Sigmoid colon (tissue), 6 donors: ENCODE measurements at regions not wholly inside any gene's neighbourhood (a gene's known extent, or its start where the extent isn't known, plus 50 kb on each side); places are given as distances from the start of the nearest gene placed in this dataset.
"Not testable (repeated sequence)": the region's sequence is repeated elsewhere in the genome, so short reads cannot be mapped to it uniquely, and the experiment has no call there.

Experiments
- DNase-seq: peaks from one replicate; pipeline ENCODE4 v3.0.0-alpha.2; 2019
- H3K27ac ChIP-seq, 4 donors: fragments of 200-600 bp; sonication (generic); one replicate each; pipeline ENCODE4 v1.5.1; 2016 to 2019; ENCODE audit warnings: mild to moderate bottlenecking in 1 of 4
- H3K27me3 ChIP-seq, 3 donors: fragments of 200-600 bp; sonication (generic); one replicate each; pipeline ENCODE4 v1.5.1; 2019; ENCODE audit warnings: mild to moderate bottlenecking in 1 of 3
- H3K36me3 ChIP-seq, 4 donors: fragments of 200-600 bp; sonication (generic); one replicate each; pipeline ENCODE4 v1.5.1; 2016 to 2019
- H3K4me1 ChIP-seq, 4 donors: fragments of 200-600 bp; sonication (generic); one replicate each; pipeline ENCODE4 v1.5.1; 2017 to 2019
- H3K4me3 ChIP-seq, 4 donors: fragments of 200-600 bp; sonication (generic); one replicate each; pipeline ENCODE4 v1.5.1; 2017 to 2019; ENCODE audit warnings: mild to moderate bottlenecking in 2 of 4, moderate library complexity in 1 of 4
- H3K9me3 ChIP-seq, 4 donors: fragments of 200-600 bp in 3 of 4; sonication (generic) in 3 of 4; one replicate each; pipeline versions ENCODE4 v1.5.1 to v1.6.1; 2013 to 2019
- POLR2AphosphoS5 ChIP-seq, 4 donors: sonication (generic); formaldehyde crosslinking; IDR thresholded peaks; one replicate each; pipeline ENCODE4 v1.6.1; 2017; ENCODE audit warnings: antibody characterized with exemption in 4 of 4
- WGBS, 2 donors: extraction: QIAGEN DNeasy Blood & Tissue Kit; methylation state at CpG; one replicate each; pipeline ENCODE4 v1.1.7; 2013; 5-methylcytosine and 5-hydroxymethylcytosine counted together
- intact Hi-C: fragments of 100-400 bp; cut with DNase I; formaldehyde crosslinking; loops from one replicate; pipeline ENCODE4 v1.15.1; 2023
- donor health status: healthy with polysubstance abuse.
- donor health status: healthy.

- WGBS, 2 donors, result 77 to 86% methylated on average over 6 of the region's 6 CpGs
- H3K36me3 ChIP-seq, H3K4me1 ChIP-seq, DNase-seq, H3K9me3 ChIP-seq, H3K27ac ChIP-seq, H3K27me3 ChIP-seq, H3K4me3 ChIP-seq, intact Hi-C loops: not testable (repeated sequence)
- peak in 1 of 4 donors; percentile 32 for TF ChIP-seq POLR2AphosphoS5 (IDR thresholded peaks at IDR 0.05)
These were observed 64.4 kb upstream of the TSPY4 start for GRCh38 chrY:9272847-9273246.

DNA sequence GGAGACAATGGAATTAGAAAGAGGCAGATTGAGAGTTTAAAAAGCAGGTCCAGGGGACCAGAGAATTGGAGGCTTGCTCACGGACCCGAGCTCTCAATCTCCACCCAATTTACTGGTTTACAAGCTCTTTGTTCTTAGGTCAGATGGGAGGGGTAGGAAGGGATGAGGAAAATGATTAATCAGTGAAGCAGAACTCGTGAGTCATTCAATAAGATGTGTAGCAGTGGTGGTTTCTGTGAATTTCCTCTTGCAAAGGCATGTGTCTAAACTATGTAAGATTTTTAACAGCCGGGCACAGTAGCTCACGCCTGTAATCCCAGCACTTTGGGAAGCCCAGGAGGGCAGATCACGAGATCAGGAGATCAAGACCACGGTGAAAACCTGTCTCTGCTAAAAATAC lies 58.4 kb upstream of the TSPY4 start:
- H3K4me1 ChIP-seq, H3K4me3 ChIP-seq, intact Hi-C loops, DNase-seq, H3K36me3 ChIP-seq, H3K27me3 ChIP-seq, H3K9me3 ChIP-seq, H3K27ac ChIP-seq: not testable (repeated sequence)
- 17 to 44% methylated on average over 7 of the region's 7 CpGs for WGBS, 2 donors
